H1 (cell line): ENCODE measurements at regions not wholly inside any gene's neighbourhood (a gene's known extent, or its start where the extent isn't known, plus 50 kb on each side); places are given as distances from the start of the nearest gene placed in this dataset.

Experiments
- CTCF ChIA-PET: fragments of 300-600 bp; sonication (Branson Sonifier 250); formaldehyde crosslinking; loops from one replicate; lab custom pipeline; 2021; ENCODE audit not compliant: partially characterized antibody; lab: Charles Lee
- POLR2A ChIA-PET: fragments of 300-600 bp; sonication (Branson Sonifier 250); formaldehyde crosslinking; loops from one replicate; lab custom pipeline; 2021; ENCODE audit warnings: inconsistent platforms; ENCODE audit not compliant: partially characterized antibody; lab: Charles Lee
- DNase-seq, 2 experiments: peaks; one replicate each; pipeline versions ENCODE4 v3.0.0 to v3.0.0-alpha.2; 2010 to 2022; ENCODE audit warnings: low spot score in 2 of 2, low read depth in 1 of 2, mixed read lengths in 1 of 2
- FAIRE-seq: peaks from 2 replicates; lab custom pipeline; 2011; peaks lifted over from hg19 to GRCh38; lab: Jason Lieb, UNC
- H2AFZ ChIP-seq: 2 replicates; pipeline ENCODE4 v1.8.1; 2012; ENCODE audit warnings: low read length, inconsistent platforms
- H2AK5ac ChIP-seq: 2 replicates; pipeline ENCODE4 v1.6.1; 2013; ENCODE audit warnings: low read depth, low read length
- H2BK120ac ChIP-seq: replicated peaks from 2 replicates; pipeline ENCODE3; 2013; ENCODE audit warnings: low read depth, low read length, inconsistent platforms
- H2BK12ac ChIP-seq: 2 replicates; pipeline ENCODE4 v1.6.1; 2013; ENCODE audit warnings: low read depth, low read length
- H2BK15ac ChIP-seq: 2 replicates; pipeline ENCODE4 v1.6.1; 2013; ENCODE audit warnings: low read length
- H2BK20ac ChIP-seq: 2 replicates; pipeline ENCODE4 v1.6.1; 2013; ENCODE audit warnings: low read length
- H2BK5ac ChIP-seq: 2 replicates; pipeline ENCODE4 v1.6.1; 2013; ENCODE audit warnings: low read depth, low read length
- H3K14ac ChIP-seq: 2 replicates; pipeline ENCODE4 v1.6.1; 2013; ENCODE audit warnings: inconsistent platforms; ENCODE audit not compliant: insufficient read length
- H3K18ac ChIP-seq: 2 replicates; pipeline ENCODE4 v1.6.1; 2013; ENCODE audit warnings: low read length; ENCODE audit errors: extremely low read depth
- H3K23ac ChIP-seq: 2 replicates; pipeline ENCODE4 v1.6.1; 2013; ENCODE audit warnings: inconsistent platforms; ENCODE audit not compliant: insufficient read length
- H3K23me2 ChIP-seq: 2 replicates; pipeline ENCODE4 v1.6.1; 2013; ENCODE audit warnings: low read depth, low read length
- H3K27ac ChIP-seq: 2 replicates; pipeline ENCODE4 v1.6.1; 2011; ENCODE audit warnings: low read depth, low read length, inconsistent platforms
- H3K27me3 ChIP-seq, 4 experiments: replicated peaks in 1 of 4; 1 replicate in 1 of 4; 2 replicates in 3 of 4; pipeline versions ENCODE4 v1.6.1 to v1.8.1; 2011 to 2013; ENCODE audit warnings: low read length in 3 of 4, mild to moderate bottlenecking in 3 of 4, inconsistent platforms in 2 of 4, mixed read lengths in 2 of 4, moderate library complexity in 1 of 4; ENCODE audit not compliant: control insufficient read depth in 3 of 4, insufficient read depth in 3 of 4; ENCODE audit errors: extremely low read depth in 1 of 4
- H3K36me3 ChIP-seq, 4 experiments: 2 replicates each; pipeline versions ENCODE4 v1.6.1 to v1.8.1; 2011 to 2013; ENCODE audit warnings: mild to moderate bottlenecking in 4 of 4, low read length in 3 of 4, moderate library complexity in 2 of 4, control low read depth in 1 of 4, inconsistent platforms in 1 of 4; ENCODE audit not compliant: insufficient read depth in 4 of 4, control insufficient read depth in 2 of 4
- H3K4ac ChIP-seq: replicated peaks from 2 replicates; pipeline ENCODE3; 2013; ENCODE audit warnings: low read length, low read depth, mixed read lengths, inconsistent platforms; ENCODE audit not compliant: insufficient read length
- H3K4me1 ChIP-seq, 4 experiments: replicated peaks in 1 of 4; 1 replicate in 1 of 4; 2 replicates in 3 of 4; pipeline versions ENCODE4 v1.6.1 to v1.8.1; 2011 to 2013; ENCODE audit warnings: low read length in 3 of 4, inconsistent platforms in 2 of 4, mixed read lengths in 1 of 4; ENCODE audit not compliant: insufficient read depth in 4 of 4, control insufficient read depth in 3 of 4
- H3K4me2 ChIP-seq, 2 experiments: 2 replicates each; pipeline versions ENCODE4 v1.6.1 to v1.8.1; 2011 to 2013; ENCODE audit warnings: low read depth in 2 of 2, low read length in 2 of 2, control low read depth in 1 of 2, inconsistent platforms in 1 of 2, mild to moderate bottlenecking in 1 of 2; ENCODE audit not compliant: insufficient read depth in 1 of 2
- H3K4me3 ChIP-seq, 4 experiments: fragments of 200-600, 300-600 bp in 1 of 4; sonication (generic), shearing (Covaris generic), sonication (Bioruptor Twin) in 1 of 4; 2 replicates each; pipeline versions ENCODE4 v1.5.1 to v1.8.1; 2011 to 2016; ENCODE audit warnings: low read length in 4 of 4, low read depth in 3 of 4, control low read depth in 2 of 4, inconsistent platforms in 2 of 4, mild to moderate bottlenecking in 2 of 4, mixed read lengths in 1 of 4, moderate library complexity in 1 of 4; ENCODE audit not compliant: insufficient read depth in 2 of 4; ENCODE audit errors: extremely low read depth in 1 of 4
- H3K56ac ChIP-seq: replicated peaks from 2 replicates; pipeline ENCODE3; 2013; ENCODE audit warnings: low read depth, mild to moderate bottlenecking, mixed read lengths, low read length, inconsistent platforms; ENCODE audit not compliant: insufficient read length
- H3K79me1 ChIP-seq: 2 replicates; pipeline ENCODE4 v1.6.1; 2013; ENCODE audit warnings: low read depth, low read length, control low read depth
- H3K79me2 ChIP-seq, 2 experiments: 2 replicates each; pipeline versions ENCODE4 v1.6.1 to v1.8.1; 2012 to 2013; ENCODE audit warnings: low read length in 2 of 2, mild to moderate bottlenecking in 2 of 2, inconsistent platforms in 1 of 2; ENCODE audit not compliant: insufficient read depth in 2 of 2, control insufficient read depth in 1 of 2
- H3K9ac ChIP-seq, 4 experiments: replicated peaks in 1 of 4; 1 replicate in 1 of 4; 2 replicates in 3 of 4; pipeline versions ENCODE4 v1.6.1 to v1.8.1; 2011 to 2013; ENCODE audit warnings: low read depth in 3 of 4, low read length in 3 of 4, control low read depth in 2 of 4, mild to moderate bottlenecking in 2 of 4, moderate library complexity in 2 of 4, inconsistent platforms in 1 of 4; ENCODE audit errors: extremely low read depth in 1 of 4
- H3K9me3 ChIP-seq, 2 experiments: 2 replicates each; pipeline versions ENCODE4 v1.6.1 to v1.8.1; 2012 to 2013; ENCODE audit warnings: mild to moderate bottlenecking in 2 of 2, moderate library complexity in 2 of 2, control low read depth in 1 of 2, inconsistent platforms in 1 of 2, low read depth in 1 of 2, low read length in 1 of 2, mixed read lengths in 1 of 2; ENCODE audit not compliant: insufficient read depth in 2 of 2
- H4K20me1 ChIP-seq, 2 experiments: replicated peaks in 1 of 2; 2 replicates each; pipeline versions ENCODE3 to v1.8.1; 2011 to 2013; ENCODE audit warnings: inconsistent platforms in 2 of 2, low read length in 2 of 2, mild to moderate bottlenecking in 1 of 2; ENCODE audit not compliant: insufficient read depth in 2 of 2, control insufficient read depth in 1 of 2
- H4K5ac ChIP-seq: 2 replicates; pipeline ENCODE4 v1.6.1; 2013; ENCODE audit warnings: low read length, low read depth, mixed read lengths, inconsistent platforms; ENCODE audit not compliant: insufficient read length
- H4K8ac ChIP-seq: 2 replicates; pipeline ENCODE4 v1.8.0; 2013; ENCODE audit warnings: mild to moderate bottlenecking, moderate library complexity, low read length, inconsistent platforms; ENCODE audit not compliant: insufficient read depth; ENCODE audit errors: extremely low read depth
- H4K91ac ChIP-seq: replicated peaks from 2 replicates; pipeline ENCODE3; 2013; ENCODE audit warnings: low read length, mixed read lengths, inconsistent platforms; ENCODE audit not compliant: insufficient read length
- BCL11A ChIP-seq, 2 experiments: IDR thresholded peaks; one replicate each; pipeline ENCODE4 v1.6.1; 2011; ENCODE audit warnings: low read depth in 2 of 2, low read length in 2 of 2, mild to moderate bottlenecking in 2 of 2
- CHD2 ChIP-seq: IDR thresholded peaks from 2 replicates; pipeline ENCODE4 v1.6.1; 2012; ENCODE audit warnings: low read length, improper control_type of control experiment
- JUND ChIP-seq: IDR thresholded peaks from 2 replicates; pipeline ENCODE4 v1.6.1; 2011; ENCODE audit warnings: mild to moderate bottlenecking, improper control_type of control experiment, low read length
- RAD21 ChIP-seq, 2 experiments: IDR thresholded peaks in 1 of 2; conservative IDR thresholded peaks in 1 of 2; 2 replicates each; pipeline ENCODE4 v1.6.1; 2011; ENCODE audit warnings: low read depth in 2 of 2, low read length in 2 of 2, improper control_type of control experiment in 1 of 2, inconsistent platforms in 1 of 2, mild to moderate bottlenecking in 1 of 2, moderate library complexity in 1 of 2
- RXRA ChIP-seq: IDR thresholded peaks from 2 replicates; pipeline ENCODE4 v1.6.1; 2011; ENCODE audit warnings: low read depth, mild to moderate bottlenecking, low read length, moderate library complexity; ENCODE audit not compliant: insufficient read depth
- WGBS, 2 experiments: shearing (Covaris generic) in 1 of 2; methylation state at CpG; one replicate each; pipeline versions ENCODE4 v1.1.6 to v1.1.7; 2013 to 2015; ENCODE audit warnings: low lambda C conversion rate in 2 of 2, mixed read lengths in 2 of 2, inconsistent platforms in 1 of 2, low coverage in 1 of 2, missing lambda C conversion rate in 1 of 2; ENCODE audit not compliant: insufficient replicate concordance in 2 of 2, insufficient coverage in 1 of 2, insufficient read length in 1 of 2; ENCODE audit errors: extremely low coverage in 1 of 2, missing lambda C conversion rate in 1 of 2; 5-methylcytosine and 5-hydroxymethylcytosine counted together
- TF ChIP-seq, protein P1 (sequence below): IDR thresholded peaks from 2 replicates; pipeline ENCODE4 v1.6.1; 2012; ENCODE audit warnings: inconsistent platforms

DNA sequence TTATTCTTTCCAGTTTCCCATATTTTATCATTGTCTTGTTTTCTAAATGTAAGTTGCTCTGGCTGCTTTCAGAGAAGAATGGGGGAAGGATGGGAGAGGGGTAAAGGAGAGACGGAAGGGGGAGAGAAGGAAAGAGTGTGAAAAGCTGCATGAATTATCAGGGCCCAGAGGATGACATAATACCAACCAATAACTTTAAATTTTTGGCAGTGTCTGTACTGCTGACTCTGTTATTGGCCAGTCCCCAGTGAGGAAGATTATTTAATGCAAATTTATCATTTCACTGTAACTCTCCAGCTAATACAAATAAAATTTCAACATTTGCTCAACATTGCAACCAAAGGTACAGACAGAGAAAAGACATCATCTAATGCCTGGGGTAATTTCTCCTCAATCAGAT is 551.7 kb upstream of the CFAP20DC start:
- Histone ChIP-seq H2BK15ac (no peak overlapping the region), H2AFZ (no peak overlapping the region), H3K27ac (no peak overlapping the region), H3K9ac (no peak overlapping the region), H3K4me3 (no peak overlapping the region), H3K9me3 (peaks cover 0 to 2% of the 10 kb centered on the region in 2 experiments; a peak in 2 of 4 replicates), H4K8ac (no peak overlapping the region), H3K4me2 (no peak overlapping the region), H3K23ac (no peak overlapping the region), H2AK5ac (no peak overlapping the region), H3K4me1 (no peaks in the 10 kb centered on the region), H2BK120ac (no peak overlapping the region), H4K91ac (no peak overlapping the region), H3K4ac (no peak overlapping the region), H3K36me3 (no peaks in the 10 kb centered on the region), H3K79me1 (no peaks in the 10 kb centered on the region), H2BK5ac (no peak overlapping the region), H4K5ac (no peak overlapping the region), H3K18ac (no peak overlapping the region), H3K23me2 (no peaks in the 10 kb centered on the region), H3K14ac (no peak overlapping the region), H3K27me3 (no peaks in the 10 kb centered on the region), H4K20me1 (no peaks in the 10 kb centered on the region), H2BK12ac (no peak overlapping the region), H2BK20ac (no peak overlapping the region), H3K56ac (no peak overlapping the region), H3K79me2 (no peaks in the 10 kb centered on the region)
- DNase-seq (no peak), FAIRE-seq (no peak)
- ChIA-PET POLR2A (no interaction called here), CTCF (no interaction called here)
- 78% methylated on average over 1 of the region's 1 CpG; no CpG with 5 or more reads in 1 of the 2 experiments for WGBS, 2 experiments
- no peak for TF ChIP-seq RXRA
- TF ChIP-seq JUND: no peak
- TF ChIP-seq BCL11A (IDR thresholded peaks at IDR 0.05; ENCODE audit: low read depth in 2 of 2, low read length in 2 of 2): no peak
- TF ChIP-seq, protein P1, sequence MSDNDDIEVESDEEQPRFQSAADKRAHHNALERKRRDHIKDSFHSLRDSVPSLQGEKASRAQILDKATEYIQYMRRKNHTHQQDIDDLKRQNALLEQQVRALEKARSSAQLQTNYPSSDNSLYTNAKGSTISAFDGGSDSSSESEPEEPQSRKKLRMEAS: no peak
- TF ChIP-seq CHD2: no peak
- no peak for TF ChIP-seq RAD21 (IDR thresholded peaks at IDR 0.05 in 1 of 2, conservative IDR thresholded peaks at IDR 0.05 in 1 of 2; ENCODE audit: low read depth in 2 of 2, low read length in 2 of 2)
